ENCODE measurements at regions not wholly inside any gene's neighbourhood (a gene's known extent, or its start where the extent isn't known, plus 50 kb on each side); places are given as distances from the start of the nearest gene placed in this dataset.
"Not testable (repeated sequence)": the region's sequence is repeated elsewhere in the genome, so short reads cannot be mapped to it uniquely, and the experiment has no call there.

- no peak for DNase-seq
Observed at GRCh38 chr10:53422223-53422888, 649.8 kb upstream of the MBL2 start.

GRCh38 chr10:53412651-53413050, 640.1 kb upstream of the MBL2 start:
- DNase-seq, result no peak

GRCh38 chr10:53406532-53406931, 633.9 kb upstream of the MBL2 start:
- no peak for DNase-seq

GRCh38 chr10:53403688-53404087, 631.1 kb upstream of the MBL2 start:
- DNase-seq, result no peak

- DNase-seq, result no peak
Observed at GRCh38 chr10:53402594-53402993, 630.0 kb upstream of the MBL2 start.

GRCh38 chr10:53401536-53401935, 629.0 kb upstream of the MBL2 start:
- no peak for DNase-seq

GRCh38 chr10:53396876-53397275, 624.3 kb upstream of the MBL2 start:
- DNase-seq, result no peak

GRCh38 chr10:53395449-53395848, 622.9 kb upstream of the MBL2 start:
- DNase-seq, result no peak

GRCh38 chr10:53387562-53387961, 615.0 kb upstream of the MBL2 start:
- no peak for DNase-seq

- DNase-seq, result no peak
Observed at GRCh38 chr10:53382543-53382942, 610.0 kb upstream of the MBL2 start.

- no peak for DNase-seq
Observed at GRCh38 chr10:53379956-53380355, 607.4 kb upstream of the MBL2 start.

- DNase-seq, result no peak
Observed at GRCh38 chr10:53370347-53370746, 597.8 kb upstream of the MBL2 start.

- no peak for DNase-seq
Observed at GRCh38 chr10:53361936-53362335, 589.4 kb upstream of the MBL2 start.

- DNase-seq, result no peak
Observed at GRCh38 chr10:53361281-53361680, 588.7 kb upstream of the MBL2 start.

GRCh38 chr10:53358978-53359377, 586.4 kb upstream of the MBL2 start:
- not testable (repeated sequence) for DNase-seq

- DNase-seq, result no peak
Observed at GRCh38 chr10:53358536-53358935, 586.0 kb upstream of the MBL2 start.

GRCh38 chr10:53357587-53357986, 585.0 kb upstream of the MBL2 start:
- no peak for DNase-seq

- DNase-seq, result no peak
Observed at GRCh38 chr10:53356616-53357349, 584.2 kb upstream of the MBL2 start.

- not testable (repeated sequence) for DNase-seq
Observed at GRCh38 chr10:53342531-53342930, 569.9 kb upstream of the MBL2 start.

- not testable (repeated sequence) for DNase-seq
Observed at GRCh38 chr10:53338199-53338598, 565.6 kb upstream of the MBL2 start.

GRCh38 chr10:53335803-53336422, 563.3 kb upstream of the MBL2 start:
- DNase-seq, result not testable (repeated sequence)

GRCh38 chr10:53331460-53331859, 558.9 kb upstream of the MBL2 start:
- DNase-seq, result no peak

- DNase-seq, result not testable (repeated sequence)
Observed at GRCh38 chr10:53326401-53327305, 554.1 kb upstream of the MBL2 start.

Measured in EL (cell line).